ENCODE measurements at regions not wholly inside any gene's neighbourhood (a gene's known extent, or its start where the extent isn't known, plus 50 kb on each side); places are given as distances from the start of the nearest gene placed in this dataset.

DNA sequence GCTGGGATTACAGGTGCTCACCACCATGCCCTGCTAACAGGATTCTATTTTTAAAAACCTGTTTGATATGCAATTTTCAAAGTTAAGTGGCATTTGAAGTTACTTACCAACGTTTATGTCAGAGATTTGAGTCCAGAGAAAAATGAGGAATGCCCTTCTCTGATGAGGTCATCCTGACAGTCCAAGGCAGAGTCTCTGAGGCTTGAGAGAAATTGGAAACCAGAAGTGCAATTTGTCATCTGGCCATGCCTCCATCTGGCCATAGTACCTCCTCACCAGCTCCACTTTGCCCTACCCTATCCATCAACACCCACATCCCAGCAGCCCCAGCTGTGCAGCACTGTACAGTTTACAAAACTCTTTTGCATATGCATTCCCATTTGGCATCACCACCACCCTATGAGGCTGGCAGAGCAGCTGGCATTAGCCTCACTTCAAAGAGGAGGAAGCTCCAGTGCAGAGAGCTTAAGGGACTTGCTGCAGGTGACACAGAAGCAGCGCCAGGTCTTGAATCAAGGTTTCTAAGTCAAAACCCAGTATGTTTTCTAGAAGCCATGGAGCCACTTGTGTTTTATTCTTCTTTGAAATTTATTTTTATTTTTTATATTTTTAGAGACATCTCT, 54.5 kb upstream of the PDZD8 start:
- TF ChIP-seq, protein P1, sequence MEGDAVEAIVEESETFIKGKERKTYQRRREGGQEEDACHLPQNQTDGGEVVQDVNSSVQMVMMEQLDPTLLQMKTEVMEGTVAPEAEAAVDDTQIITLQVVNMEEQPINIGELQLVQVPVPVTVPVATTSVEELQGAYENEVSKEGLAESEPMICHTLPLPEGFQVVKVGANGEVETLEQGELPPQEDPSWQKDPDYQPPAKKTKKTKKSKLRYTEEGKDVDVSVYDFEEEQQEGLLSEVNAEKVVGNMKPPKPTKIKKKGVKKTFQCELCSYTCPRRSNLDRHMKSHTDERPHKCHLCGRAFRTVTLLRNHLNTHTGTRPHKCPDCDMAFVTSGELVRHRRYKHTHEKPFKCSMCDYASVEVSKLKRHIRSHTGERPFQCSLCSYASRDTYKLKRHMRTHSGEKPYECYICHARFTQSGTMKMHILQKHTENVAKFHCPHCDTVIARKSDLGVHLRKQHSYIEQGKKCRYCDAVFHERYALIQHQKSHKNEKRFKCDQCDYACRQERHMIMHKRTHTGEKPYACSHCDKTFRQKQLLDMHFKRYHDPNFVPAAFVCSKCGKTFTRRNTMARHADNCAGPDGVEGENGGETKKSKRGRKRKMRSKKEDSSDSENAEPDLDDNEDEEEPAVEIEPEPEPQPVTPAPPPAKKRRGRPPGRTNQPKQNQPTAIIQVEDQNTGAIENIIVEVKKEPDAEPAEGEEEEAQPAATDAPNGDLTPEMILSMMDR (IDR thresholded peaks at IDR 0.05), result no peak

DNA sequence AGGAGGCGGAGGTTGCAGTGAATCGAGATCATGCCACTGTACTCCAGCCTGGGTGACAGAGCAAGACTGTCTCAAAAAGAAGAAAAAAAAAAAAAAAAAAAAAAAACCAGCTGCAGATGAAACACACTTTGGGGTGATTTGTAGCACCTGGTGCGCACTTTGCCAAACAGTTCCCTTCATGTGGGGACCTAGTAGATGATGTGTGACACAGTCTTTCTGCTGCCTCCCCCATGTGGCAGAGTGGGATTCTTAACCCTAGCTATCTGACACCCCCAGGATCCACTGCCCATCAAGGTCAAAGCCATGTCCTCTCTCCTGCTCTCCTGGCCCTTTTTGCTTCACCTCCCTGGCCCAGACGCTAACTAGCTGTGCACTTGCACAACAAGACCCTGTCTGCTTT, 52.1 kb upstream of the PDZD8 start:
- TF ChIP-seq, protein P1 (IDR thresholded peaks at IDR 0.05), result no peak

DNA sequence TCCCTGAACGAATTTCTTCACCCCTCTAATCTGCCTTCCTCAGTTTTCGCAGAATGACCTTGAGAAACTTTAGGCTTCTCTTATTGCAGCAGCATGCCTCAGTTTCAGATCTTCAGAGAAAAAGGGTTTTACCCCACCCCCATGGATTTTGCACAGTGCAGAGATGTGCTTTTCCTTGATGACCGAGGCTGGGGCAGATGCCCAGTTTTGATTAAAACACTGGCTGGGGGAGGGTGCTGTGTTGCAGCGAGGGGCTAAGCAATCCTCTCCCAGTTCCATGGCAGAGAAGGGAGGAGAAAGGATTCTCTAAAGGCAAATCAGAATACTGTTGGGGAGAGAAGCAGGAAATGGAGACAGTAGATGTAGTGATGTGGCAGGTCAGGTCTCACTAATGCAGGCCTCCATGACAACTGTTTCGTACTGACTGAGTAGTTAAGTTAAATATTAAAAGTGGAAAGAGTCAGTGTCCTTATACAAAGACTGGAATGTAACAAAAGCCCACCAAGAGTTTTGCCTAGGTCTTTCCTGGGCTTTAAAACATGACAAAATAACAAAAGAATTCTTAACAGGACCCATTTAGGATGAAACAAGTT, 50.8 kb upstream of the PDZD8 start:
- TF ChIP-seq, protein P1 (IDR thresholded peaks at IDR 0.05), result no peak

DNA sequence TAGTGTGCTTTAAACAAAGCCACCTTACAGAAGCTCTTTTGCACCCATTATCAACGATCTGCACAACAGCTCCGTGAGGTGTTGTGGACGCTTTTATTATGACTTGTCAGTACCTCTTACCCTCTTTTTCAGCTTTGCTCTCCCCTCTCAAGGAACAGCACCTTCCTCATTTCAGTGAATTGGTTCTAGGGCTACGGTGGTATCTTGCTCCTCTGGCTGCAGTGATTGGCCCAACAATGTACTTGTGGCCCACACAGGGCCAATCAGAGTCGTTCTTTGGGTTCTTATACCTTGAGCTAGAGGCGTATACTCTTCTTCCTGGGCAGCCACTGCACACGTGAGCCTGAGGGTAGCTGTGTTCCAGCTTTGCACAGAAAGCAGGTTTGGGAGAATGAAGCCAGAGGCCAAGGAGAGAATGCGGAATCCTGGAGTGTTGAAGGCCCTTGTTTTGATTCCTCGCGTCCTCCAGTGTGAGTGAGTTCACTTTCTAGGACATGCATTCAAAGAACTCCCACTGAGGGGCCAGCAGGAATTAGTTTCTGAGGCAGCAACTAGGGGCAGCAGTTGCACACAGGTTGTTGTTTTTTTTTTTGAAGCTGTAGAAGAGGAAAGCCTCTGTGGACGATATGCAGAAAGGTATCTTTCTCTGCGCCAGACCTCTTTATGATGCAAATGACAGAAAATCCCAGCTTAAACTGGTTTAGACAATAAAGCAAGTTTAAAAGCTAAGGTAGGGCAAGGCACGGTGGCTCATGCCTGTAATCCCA, 49.8 kb upstream of the PDZD8 start:
- TF ChIP-seq, protein P1 (IDR thresholded peaks at IDR 0.05), result no peak

All from LNCAP (cell line).